ENCODE measurements at regions not wholly inside any gene's neighbourhood (a gene's known extent, or its start where the extent isn't known, plus 50 kb on each side); places are given as distances from the start of the nearest gene placed in this dataset.

DNA sequence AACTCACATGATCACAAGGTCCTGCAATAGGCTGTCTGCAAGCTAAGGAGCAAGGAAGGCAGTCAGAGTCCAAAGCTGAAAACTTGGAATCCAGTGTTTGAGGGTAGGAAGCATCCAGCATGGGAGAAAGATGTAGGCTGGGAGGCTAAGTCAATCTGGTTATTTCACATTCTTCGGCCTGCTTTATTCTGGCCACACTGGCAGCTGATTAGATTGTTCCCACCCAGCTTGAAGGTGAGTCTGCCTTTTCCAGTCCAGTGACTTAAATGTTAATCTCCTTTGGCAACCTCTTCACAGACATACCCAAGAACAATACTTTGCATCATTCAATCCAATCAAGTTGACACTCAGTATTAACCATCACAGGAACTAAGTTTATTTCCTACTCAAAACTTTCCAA lies 453.4 kb downstream of the TLE4 start:
- TF ChIP-seq POLR2AphosphoS5 (IDR thresholded peaks at IDR 0.05; ENCODE audit: low read depth, low read length) = no peak
- TF ChIP-seq, protein P1, sequence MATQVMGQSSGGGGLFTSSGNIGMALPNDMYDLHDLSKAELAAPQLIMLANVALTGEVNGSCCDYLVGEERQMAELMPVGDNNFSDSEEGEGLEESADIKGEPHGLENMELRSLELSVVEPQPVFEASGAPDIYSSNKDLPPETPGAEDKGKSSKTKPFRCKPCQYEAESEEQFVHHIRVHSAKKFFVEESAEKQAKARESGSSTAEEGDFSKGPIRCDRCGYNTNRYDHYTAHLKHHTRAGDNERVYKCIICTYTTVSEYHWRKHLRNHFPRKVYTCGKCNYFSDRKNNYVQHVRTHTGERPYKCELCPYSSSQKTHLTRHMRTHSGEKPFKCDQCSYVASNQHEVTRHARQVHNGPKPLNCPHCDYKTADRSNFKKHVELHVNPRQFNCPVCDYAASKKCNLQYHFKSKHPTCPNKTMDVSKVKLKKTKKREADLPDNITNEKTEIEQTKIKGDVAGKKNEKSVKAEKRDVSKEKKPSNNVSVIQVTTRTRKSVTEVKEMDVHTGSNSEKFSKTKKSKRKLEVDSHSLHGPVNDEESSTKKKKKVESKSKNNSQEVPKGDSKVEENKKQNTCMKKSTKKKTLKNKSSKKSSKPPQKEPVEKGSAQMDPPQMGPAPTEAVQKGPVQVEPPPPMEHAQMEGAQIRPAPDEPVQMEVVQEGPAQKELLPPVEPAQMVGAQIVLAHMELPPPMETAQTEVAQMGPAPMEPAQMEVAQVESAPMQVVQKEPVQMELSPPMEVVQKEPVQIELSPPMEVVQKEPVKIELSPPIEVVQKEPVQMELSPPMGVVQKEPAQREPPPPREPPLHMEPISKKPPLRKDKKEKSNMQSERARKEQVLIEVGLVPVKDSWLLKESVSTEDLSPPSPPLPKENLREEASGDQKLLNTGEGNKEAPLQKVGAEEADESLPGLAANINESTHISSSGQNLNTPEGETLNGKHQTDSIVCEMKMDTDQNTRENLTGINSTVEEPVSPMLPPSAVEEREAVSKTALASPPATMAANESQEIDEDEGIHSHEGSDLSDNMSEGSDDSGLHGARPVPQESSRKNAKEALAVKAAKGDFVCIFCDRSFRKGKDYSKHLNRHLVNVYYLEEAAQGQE (IDR thresholded peaks at IDR 0.05; ENCODE audit: insufficient read depth in 1 of 2, low read depth in 2 of 2, low read length in 2 of 2) = no peak
- TF ChIP-seq SIN3A (IDR thresholded peaks at IDR 0.05; ENCODE audit: borderline replicate concordance, insufficient read depth, low read length) = no peak
